GM20431 (cell line): ENCODE measurements at regions not wholly inside any gene's neighbourhood (a gene's known extent, or its start where the extent isn't known, plus 50 kb on each side); places are given as distances from the start of the nearest gene placed in this dataset.

Experiments used
- in situ Hi-C: fragments of 300-500 bp; cut with MseI, MboI; formaldehyde crosslinking; loops from one replicate; pipeline ENCODE4 v1.15.0; 2020; ENCODE audit warnings: low sequenced_read_pairs; ENCODE audit not compliant: unreplicated experiment

DNA sequence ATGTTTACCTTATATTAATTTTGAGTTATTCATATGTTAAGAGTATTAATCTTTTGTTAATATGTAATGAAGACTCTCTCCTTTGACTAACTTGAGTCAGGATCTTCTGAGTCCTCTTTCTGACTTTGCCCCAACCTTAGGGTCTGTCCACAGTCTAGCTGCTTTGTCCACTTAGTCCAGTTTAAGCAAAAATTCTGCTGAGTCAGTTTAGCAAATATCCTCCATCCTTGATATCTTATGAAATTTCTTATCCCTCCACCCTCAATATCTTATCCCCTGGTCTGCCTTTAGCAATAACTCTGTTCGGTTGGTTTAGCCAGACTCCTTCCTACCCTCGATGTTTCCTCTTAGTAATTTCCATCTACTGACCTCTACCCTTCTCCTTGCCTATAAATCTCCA lies 91.7 kb downstream of the DIPK2A start:
- in situ Hi-C loops, result no loop called here

- in situ Hi-C loops, result no loop called here
Measured at GRCh38 chr3:144067059-144067458, 95.4 kb downstream of the DIPK2A start.

GRCh38 chr3:144073698-144074097 lies 102.1 kb downstream of the DIPK2A start:
- in situ Hi-C loops, result no loop called here

DNA sequence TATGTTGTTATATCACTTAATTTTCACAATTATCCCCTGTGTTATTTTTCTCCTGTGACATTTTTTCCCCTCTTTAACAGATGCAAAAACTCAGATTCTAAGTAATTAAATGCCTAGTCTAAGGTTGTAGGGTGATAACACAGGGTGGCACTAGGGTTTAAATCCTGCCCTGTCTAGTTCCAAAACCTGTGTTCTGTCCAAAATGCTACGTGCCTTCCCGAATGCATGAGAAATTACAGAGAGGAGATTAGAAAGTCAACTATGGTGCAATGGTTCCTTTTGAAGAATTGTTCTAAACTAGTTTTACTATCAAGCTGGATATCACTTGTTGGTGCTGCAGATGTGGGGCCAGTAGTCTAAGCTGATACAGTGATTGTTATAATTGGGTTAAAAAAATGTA lies 108.0 kb downstream of the DIPK2A start:
- in situ Hi-C loops, result no loop called here

GRCh38 chr3:144084929-144085328 lies 113.3 kb downstream of the DIPK2A start:
- in situ Hi-C loops, result no loop called here

GRCh38 chr3:144085964-144086363 lies 114.3 kb downstream of the DIPK2A start:
- in situ Hi-C loops, result no loop called here

- in situ Hi-C loops, result no loop called here
Measured at GRCh38 chr3:144096016-144096415, 124.4 kb downstream of the DIPK2A start.

DNA sequence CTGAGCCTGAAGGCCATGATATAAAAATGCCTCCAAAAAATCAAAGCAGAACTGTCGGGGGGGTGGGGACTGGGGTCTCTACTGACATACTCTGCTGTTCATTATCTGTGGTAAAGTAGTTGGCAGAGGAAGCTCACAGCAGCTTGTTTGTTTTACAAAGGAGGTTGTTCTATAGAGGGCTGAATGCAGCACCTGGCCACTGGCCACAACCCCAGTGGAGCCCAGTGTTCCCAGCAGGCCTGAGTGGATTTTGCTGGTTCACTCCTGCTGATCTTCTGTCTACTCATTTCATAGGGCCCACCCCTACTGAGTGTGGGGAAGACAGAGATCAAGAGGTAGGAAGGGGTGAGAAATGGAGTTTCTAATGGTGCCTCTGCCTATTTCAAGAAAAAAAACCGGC lies 125.5 kb downstream of the DIPK2A start:
- in situ Hi-C loops, result no loop called here

DNA sequence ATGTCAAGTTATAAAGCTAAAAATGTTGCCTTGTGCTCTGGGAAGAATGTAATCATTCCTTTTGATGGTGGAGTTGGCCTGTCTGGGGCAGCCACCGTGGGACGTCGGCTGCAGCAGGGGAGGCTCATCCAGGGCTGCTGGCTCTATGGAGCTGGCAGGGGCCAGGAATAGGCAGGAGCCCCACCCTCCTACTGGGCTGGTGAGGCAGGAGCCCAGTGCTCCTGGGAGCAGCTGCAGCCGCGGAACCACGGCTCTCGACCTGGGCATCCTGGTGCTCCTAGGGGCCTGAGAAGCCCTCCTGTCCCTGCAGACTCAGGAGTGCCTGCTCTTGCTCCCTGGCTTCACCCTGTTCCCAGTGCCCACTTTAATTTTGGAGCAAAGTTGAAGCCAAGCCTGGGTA lies 127.1 kb downstream of the DIPK2A start:
- in situ Hi-C loops, result no loop called here

GRCh38 chr3:144102421-144102820 lies 130.8 kb downstream of the DIPK2A start:
- in situ Hi-C loops, result no loop called here

- in situ Hi-C loops, result no loop called here
Measured at GRCh38 chr3:144104186-144104585, 132.6 kb downstream of the DIPK2A start.

DNA sequence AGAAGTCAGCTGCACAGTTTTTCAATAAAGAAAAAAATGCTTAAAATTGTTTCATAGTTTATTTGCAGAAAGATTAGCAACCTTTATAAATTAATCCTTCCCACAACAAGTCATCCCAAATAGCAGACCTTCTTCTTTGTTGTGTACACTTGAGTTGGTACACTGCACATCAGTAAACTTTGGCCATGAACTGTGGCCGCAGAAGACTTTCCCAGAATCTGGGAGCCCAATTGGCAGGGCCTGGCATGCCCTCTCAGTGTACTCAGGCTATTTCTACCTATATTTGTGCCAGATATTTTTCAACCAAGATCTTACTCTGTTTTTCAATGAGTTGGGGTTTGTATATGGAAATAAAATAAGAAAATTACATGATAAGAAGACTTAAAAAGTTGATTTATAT lies 133.1 kb downstream of the DIPK2A start:
- in situ Hi-C loops, result no loop called here

- in situ Hi-C loops, result no loop called here
Measured at GRCh38 chr3:144105542-144105941, 133.9 kb downstream of the DIPK2A start.

GRCh38 chr3:144106970-144107369 lies 135.3 kb downstream of the DIPK2A start:
- in situ Hi-C loops, result no loop called here

DNA sequence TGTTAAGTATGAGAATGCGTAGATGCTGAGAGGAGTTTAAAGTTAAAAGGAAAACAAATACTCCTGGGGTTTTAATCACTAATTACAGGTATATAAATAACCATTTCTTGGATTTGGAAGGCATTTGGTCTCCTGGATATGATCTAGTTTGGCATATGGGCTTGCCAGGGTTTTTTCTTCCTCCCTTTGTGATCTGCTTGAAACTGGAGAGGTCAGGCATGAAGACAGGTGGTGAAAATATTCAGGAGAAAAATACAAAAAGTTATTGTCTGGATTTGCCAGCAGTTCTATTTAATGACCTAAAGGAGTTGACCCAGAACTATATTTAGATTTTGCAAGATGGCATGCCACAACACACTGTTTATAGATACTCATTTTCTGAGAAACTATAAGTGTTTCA lies 136.3 kb downstream of the DIPK2A start:
- in situ Hi-C loops, result no loop called here

GRCh38 chr3:144109944-144110343 lies 138.3 kb downstream of the DIPK2A start:
- in situ Hi-C loops, result no loop called here

GRCh38 chr3:144112036-144112435 lies 140.4 kb downstream of the DIPK2A start:
- in situ Hi-C loops, result no loop called here

GRCh38 chr3:144112437-144112836 lies 140.8 kb downstream of the DIPK2A start:
- in situ Hi-C loops, result no loop called here

- in situ Hi-C loops, result no loop called here
Measured at GRCh38 chr3:144114767-144115166, 143.1 kb downstream of the DIPK2A start.

GRCh38 chr3:144119633-144120032 lies 148.0 kb downstream of the DIPK2A start:
- in situ Hi-C loops, result no loop called here

GRCh38 chr3:144121661-144122060 lies 150.0 kb downstream of the DIPK2A start:
- in situ Hi-C loops, result no loop called here

DNA sequence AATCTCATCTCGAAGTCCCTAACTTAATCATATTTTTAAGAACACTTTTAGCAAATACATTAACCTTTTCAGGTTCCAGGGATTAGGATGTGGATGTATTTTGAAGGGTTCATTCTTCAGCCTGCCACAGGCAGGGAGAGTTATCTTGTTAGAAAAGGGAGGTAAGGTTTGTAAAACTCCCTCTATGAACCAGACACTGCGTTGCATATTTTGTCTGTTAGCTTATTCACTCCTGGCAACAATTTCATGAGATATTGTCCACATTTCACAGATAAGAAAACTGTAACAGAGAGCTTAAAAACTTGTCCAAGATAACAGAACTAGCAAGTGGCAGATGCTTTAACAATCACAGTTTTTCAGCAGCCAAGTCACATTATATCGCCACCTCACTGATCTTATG lies 155.4 kb downstream of the DIPK2A start:
- in situ Hi-C loops, result no loop called here

GRCh38 chr3:144127700-144128099 lies 156.1 kb downstream of the DIPK2A start:
- in situ Hi-C loops, result no loop called here
